K562 (cell line): ENCODE measurements at regions not wholly inside any gene's neighbourhood (a gene's known extent, or its start where the extent isn't known, plus 50 kb on each side); places are given as distances from the start of the nearest gene placed in this dataset.

Source experiments
- ATAC-seq: fragments of 200-7000 bp; cut with Tn5 transposase; 3 replicates; pipeline ENCODE4 v1.9.1; 2020; ENCODE audit warnings: moderate library complexity
- BruUV-seq: library from RNA; stranded (reverse); fragments of 400-500 nt; replicated peaks from 2 replicates; lab custom pipeline; 2021; lab: Mats Ljungman, UMichigan
- CTCF ChIA-PET: fragments of 300-600 bp; formaldehyde crosslinking; extraction: SDS; loops from one replicate; lab custom pipeline; 2021; ENCODE audit warnings: low intra/inter-chr PET ratio; lab: Yijun Ruan, JAX
- POLR2A ChIA-PET: fragments of 300-600, 350-650 bp; sonication (Branson Sonifier 250); formaldehyde crosslinking; extraction: SDS; loops from one replicate; lab custom pipeline; 2021; ENCODE audit warnings: antibody characterized with exemption, inconsistent platforms; lab: Yijun Ruan, JAX
- DNase-seq, 4 experiments: peaks; one replicate each; pipeline versions ENCODE4 v3.0.0 to v3.0.0-alpha.2; 2011 to 2018; ENCODE audit warnings: low spot score in 3 of 4, mixed read lengths in 3 of 4; ENCODE audit errors: extremely low read depth in 1 of 4
- FAIRE-seq: peaks from 2 replicates; lab custom pipeline; 2011; peaks lifted over from hg19 to GRCh38; lab: Jason Lieb, UNC
- H2AFZ ChIP-seq: 2 replicates; pipeline ENCODE4 v1.6.0; 2011; ENCODE audit warnings: low read depth, low read length, control low read depth, inconsistent platforms
- H3K27ac ChIP-seq: fragments of 200-600 bp; 3 replicates; pipeline ENCODE4 v1.8.0; 2011; ENCODE audit warnings: low read depth, mild to moderate bottlenecking, control low read depth, inconsistent platforms, low read length, moderate library complexity, mixed read lengths; ENCODE audit errors: extremely low read depth
- H3K27me3 ChIP-seq, 2 experiments: fragments of 300-600 bp in 1 of 2; 2 replicates in 1 of 2; 3 replicates in 1 of 2; pipeline versions ENCODE4 v1.6.0 to v1.8.0; 2011; ENCODE audit warnings: inconsistent platforms in 2 of 2, low read length in 2 of 2, mild to moderate bottlenecking in 1 of 2, mixed read lengths in 1 of 2, moderate library complexity in 1 of 2; ENCODE audit not compliant: control insufficient read depth in 2 of 2, insufficient read depth in 2 of 2
- H3K36me3 ChIP-seq: fragments of 300-600 bp; 3 replicates; pipeline ENCODE4 v1.8.0; 2011; ENCODE audit warnings: mild to moderate bottlenecking, low read length, inconsistent platforms; ENCODE audit not compliant: control insufficient read depth, insufficient read depth
- H3K4me1 ChIP-seq, 2 experiments: fragments of 200-600 bp in 1 of 2; replicated peaks in 1 of 2; 2 replicates in 1 of 2; 3 replicates in 1 of 2; pipeline versions ENCODE4 v1.5.1 to v1.8.0; 2011; ENCODE audit warnings: inconsistent platforms in 2 of 2, low read length in 2 of 2, mild to moderate bottlenecking in 1 of 2, mixed read lengths in 1 of 2, moderate library complexity in 1 of 2; ENCODE audit not compliant: control insufficient read depth in 2 of 2, insufficient read depth in 2 of 2
- H3K4me2 ChIP-seq: 2 replicates; pipeline ENCODE4 v1.6.1; 2011; ENCODE audit warnings: low read length, control low read depth, inconsistent platforms, mixed read lengths; ENCODE audit not compliant: insufficient read depth
- H3K4me3 ChIP-seq: fragments of 200-600 bp; sonication (generic), shearing (Covaris generic); 2 replicates; pipeline ENCODE4 v1.5.1; 2016; ENCODE audit warnings: control low read depth, inconsistent platforms
- H3K79me2 ChIP-seq: fragments of 200-600 bp; 3 replicates; pipeline ENCODE4 v1.8.0; 2011; ENCODE audit warnings: low read length, inconsistent platforms; ENCODE audit not compliant: control insufficient read depth, insufficient read depth
- H3K9ac ChIP-seq, 2 experiments: 2 replicates each; pipeline versions ENCODE4 v1.6.0 to v1.6.1; 2011; ENCODE audit warnings: low read depth in 2 of 2, low read length in 2 of 2, control low read depth in 1 of 2, inconsistent platforms in 1 of 2, mild to moderate bottlenecking in 1 of 2, mixed read lengths in 1 of 2; ENCODE audit not compliant: insufficient read depth in 1 of 2
- H3K9me1 ChIP-seq: one replicate; pipeline ENCODE4 v1.6.0; 2011; ENCODE audit warnings: inconsistent platforms, mild to moderate bottlenecking, low read length, moderate library complexity; ENCODE audit not compliant: control insufficient read depth, insufficient read depth
- H3K9me3 ChIP-seq: replicated peaks from 2 replicates; pipeline ENCODE4 v1.5.1; 2011; ENCODE audit warnings: low read depth, low read length, inconsistent platforms; ENCODE audit not compliant: control insufficient read depth, insufficient read depth
- H4K20me1 ChIP-seq: replicated peaks from 2 replicates; pipeline ENCODE4 v1.6.1; 2011; ENCODE audit warnings: low read length, inconsistent platforms, mixed read lengths; ENCODE audit not compliant: control insufficient read depth, insufficient read depth
- CBX3 ChIP-seq, 2 experiments: IDR thresholded peaks; 1 replicate in 1 of 2; 2 replicates in 1 of 2; pipeline ENCODE4 v1.6.1; 2012; ENCODE audit warnings: inconsistent platforms in 2 of 2, low read length in 2 of 2, borderline replicate concordance in 1 of 2, control low read depth in 1 of 2
- HDAC3 ChIP-seq: fragments of 450-650 bp; IDR thresholded peaks from 2 replicates; pipeline ENCODE4 v1.6.1; 2018; ENCODE audit warnings: borderline replicate concordance, mild to moderate bottlenecking, moderate library complexity; ENCODE audit not compliant: partially characterized antibody
- ZNF699 ChIP-seq: fragments of 250-450 bp; sonication (Bioruptor Pico); IDR thresholded peaks from 2 replicates; pipeline ENCODE4 v1.8.0; 2021; ENCODE audit warnings: mild to moderate bottlenecking, moderate library complexity; ENCODE audit not compliant: insufficient replicate concordance
- WGBS: fragments of 100-300 bp; shearing (Covaris generic); methylation state at CpG from one replicate; pipeline ENCODE4 v1.1.6; 2016; ENCODE audit warnings: low coverage, mixed read lengths; ENCODE audit not compliant: insufficient coverage; ENCODE audit errors: missing lambda C conversion rate; 5-methylcytosine and 5-hydroxymethylcytosine counted together
- in situ Hi-C: fragments of 300-500 bp; cut with MboI; formaldehyde crosslinking; loops from 4 replicates; pipeline ENCODE4 v1.15.0; 2018; ENCODE audit warnings: inconsistent platforms, mixed read lengths
- intact Hi-C: fragments of 100-400 bp; cut with micrococcal nuclease; formaldehyde crosslinking; loops from 2 replicates; pipeline ENCODE4 v1.14.2; 2022
- TF ChIP-seq, protein P1 (sequence below): conservative IDR thresholded peaks from 2 replicates; pipeline ENCODE4 v1.6.1; 2011; ENCODE audit warnings: low read depth, mild to moderate bottlenecking, low read length; ENCODE audit not compliant: control insufficient read depth
- TF ChIP-seq, protein P2 (sequence below): sonication (generic); formaldehyde crosslinking; IDR thresholded peaks from 2 replicates; pipeline ENCODE4 v1.8.0; 2022; ENCODE audit warnings: missing genetic modification reagents, mild to moderate bottlenecking, borderline replicate concordance
- TF ChIP-seq, protein P3 (sequence below): fragments of 250-450 bp; sonication (Bioruptor Pico); IDR thresholded peaks from 2 replicates; pipeline ENCODE4 v1.8.0; 2022; ENCODE audit warnings: moderate library complexity, mild to moderate bottlenecking, inconsistent platforms

DNA sequence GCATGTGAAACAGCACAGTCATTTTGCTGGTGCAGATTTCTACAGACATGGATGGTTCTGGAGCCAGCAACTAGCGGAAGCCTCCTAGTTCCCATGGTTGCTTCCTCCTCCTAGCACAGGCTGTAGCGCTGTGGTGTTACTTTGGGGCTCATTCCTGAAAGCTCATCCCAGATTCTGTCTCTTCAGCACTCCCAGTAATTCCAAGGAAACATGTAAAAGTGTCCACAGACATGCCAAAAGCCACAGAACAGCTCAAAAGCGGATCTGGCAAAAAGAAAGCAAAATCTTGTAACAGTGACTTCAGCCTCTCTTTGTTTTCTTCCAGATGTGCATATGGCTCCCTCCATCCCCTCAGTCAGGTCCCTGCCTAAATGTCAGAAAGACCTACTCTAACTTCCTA is 144.1 kb downstream of the CEP120 start:
- Histone ChIP-seq H3K27ac (no peak overlapping the region), H3K9me3 (no peaks in the 10 kb centered on the region), H3K36me3 (no peaks in the 10 kb centered on the region), H3K79me2 (no peaks in the 10 kb centered on the region), H3K4me2 (no peak overlapping the region), H3K4me3 (no peak overlapping the region), H2AFZ (no peak overlapping the region), H3K27me3 (peaks cover 9 to 12% of the 10 kb centered on the region in 2 experiments; a peak in 4 of 5 replicates), H3K9ac (no peak overlapping the region), H3K9me1 (no peaks in the 10 kb centered on the region), H4K20me1 (no peaks in the 10 kb centered on the region), H3K4me1 (no peaks in the 10 kb centered on the region)
- intact Hi-C loops (no loop called here), in situ Hi-C loops (no loop called here)
- 0% methylated on average over 3 of the region's 3 CpGs for WGBS
- CTCF ChIA-PET, result no interaction called here
- no peak for FAIRE-seq
- POLR2A ChIA-PET, result no interaction called here
- no TSS peak for BruUV-seq
- DNase-seq, result no peak
- no peak; the same call in 2 of the 3 replicates for ATAC-seq
- no peak for TF ChIP-seq CBX3 (IDR thresholded peaks at IDR 0.05; ENCODE audit: borderline replicate concordance in 1 of 2, low read length in 2 of 2)
- TF ChIP-seq, protein P1, sequence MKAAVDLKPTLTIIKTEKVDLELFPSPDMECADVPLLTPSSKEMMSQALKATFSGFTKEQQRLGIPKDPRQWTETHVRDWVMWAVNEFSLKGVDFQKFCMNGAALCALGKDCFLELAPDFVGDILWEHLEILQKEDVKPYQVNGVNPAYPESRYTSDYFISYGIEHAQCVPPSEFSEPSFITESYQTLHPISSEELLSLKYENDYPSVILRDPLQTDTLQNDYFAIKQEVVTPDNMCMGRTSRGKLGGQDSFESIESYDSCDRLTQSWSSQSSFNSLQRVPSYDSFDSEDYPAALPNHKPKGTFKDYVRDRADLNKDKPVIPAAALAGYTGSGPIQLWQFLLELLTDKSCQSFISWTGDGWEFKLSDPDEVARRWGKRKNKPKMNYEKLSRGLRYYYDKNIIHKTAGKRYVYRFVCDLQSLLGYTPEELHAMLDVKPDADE, result no peak
- TF ChIP-seq, protein P2, sequence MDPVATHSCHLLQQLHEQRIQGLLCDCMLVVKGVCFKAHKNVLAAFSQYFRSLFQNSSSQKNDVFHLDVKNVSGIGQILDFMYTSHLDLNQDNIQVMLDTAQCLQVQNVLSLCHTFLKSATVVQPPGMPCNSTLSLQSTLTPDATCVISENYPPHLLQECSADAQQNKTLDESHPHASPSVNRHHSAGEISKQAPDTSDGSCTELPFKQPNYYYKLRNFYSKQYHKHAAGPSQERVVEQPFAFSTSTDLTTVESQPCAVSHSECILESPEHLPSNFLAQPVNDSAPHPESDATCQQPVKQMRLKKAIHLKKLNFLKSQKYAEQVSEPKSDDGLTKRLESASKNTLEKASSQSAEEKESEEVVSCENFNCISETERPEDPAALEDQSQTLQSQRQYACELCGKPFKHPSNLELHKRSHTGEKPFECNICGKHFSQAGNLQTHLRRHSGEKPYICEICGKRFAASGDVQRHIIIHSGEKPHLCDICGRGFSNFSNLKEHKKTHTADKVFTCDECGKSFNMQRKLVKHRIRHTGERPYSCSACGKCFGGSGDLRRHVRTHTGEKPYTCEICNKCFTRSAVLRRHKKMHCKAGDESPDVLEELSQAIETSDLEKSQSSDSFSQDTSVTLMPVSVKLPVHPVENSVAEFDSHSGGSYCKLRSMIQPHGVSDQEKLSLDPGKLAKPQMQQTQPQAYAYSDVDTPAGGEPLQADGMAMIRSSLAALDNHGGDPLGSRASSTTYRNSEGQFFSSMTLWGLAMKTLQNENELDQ (CRISPR knock-in tag), result no peak
- TF ChIP-seq ZNF699, result no peak
- no peak for TF ChIP-seq HDAC3
- TF ChIP-seq, protein P3, sequence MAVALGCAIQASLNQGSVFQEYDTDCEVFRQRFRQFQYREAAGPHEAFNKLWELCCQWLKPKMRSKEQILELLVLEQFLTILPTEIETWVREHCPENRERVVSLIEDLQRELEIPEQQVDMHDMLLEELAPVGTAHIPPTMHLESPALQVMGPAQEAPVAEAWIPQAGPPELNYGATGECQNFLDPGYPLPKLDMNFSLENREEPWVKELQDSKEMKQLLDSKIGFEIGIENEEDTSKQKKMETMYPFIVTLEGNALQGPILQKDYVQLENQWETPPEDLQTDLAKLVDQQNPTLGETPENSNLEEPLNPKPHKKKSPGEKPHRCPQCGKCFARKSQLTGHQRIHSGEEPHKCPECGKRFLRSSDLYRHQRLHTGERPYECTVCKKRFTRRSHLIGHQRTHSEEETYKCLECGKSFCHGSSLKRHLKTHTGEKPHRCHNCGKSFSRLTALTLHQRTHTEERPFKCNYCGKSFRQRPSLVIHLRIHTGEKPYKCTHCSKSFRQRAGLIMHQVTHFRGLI (CRISPR knock-in tag), result no peak
